ENCODE measurements at regions not wholly inside any gene's neighbourhood (a gene's known extent, or its start where the extent isn't known, plus 50 kb on each side); places are given as distances from the start of the nearest gene placed in this dataset.

DNA sequence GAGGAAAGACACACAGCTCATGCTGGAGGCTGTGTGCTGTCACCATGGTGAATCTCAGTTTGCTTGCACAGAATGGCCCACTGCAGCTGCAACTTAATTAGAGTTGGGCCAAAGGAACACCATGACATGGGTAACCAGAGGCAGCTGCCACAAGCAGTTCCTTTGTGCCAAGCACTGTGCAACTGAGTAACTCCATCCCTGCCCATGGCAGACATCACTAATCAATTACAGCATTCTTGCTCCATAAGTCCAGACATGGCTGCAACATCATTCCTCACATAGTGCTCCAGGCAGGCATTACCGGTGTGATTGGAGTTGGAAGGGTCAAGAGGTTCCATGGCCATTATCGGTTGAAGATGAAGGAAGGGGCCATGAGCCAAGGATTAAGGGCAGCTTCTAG lies 207.0 kb downstream of the RBM19 start:
- Mint-ChIP-seq H3K4me3 (ENCODE audit: unreplicated experiment) (no peak overlapping the region), H3K9me3 (ENCODE audit: unreplicated experiment) (peaks cover 2% of the 10 kb centered on the region), H3K4me1 (ENCODE audit: low read depth, unreplicated experiment) (peaks cover 15% of the 10 kb centered on the region), H3K27ac (ENCODE audit: unreplicated experiment) (no peak overlapping the region), H3K27me3 (ENCODE audit: unreplicated experiment) (peaks cover 5% of the 10 kb centered on the region), H3K36me3 (ENCODE audit: unreplicated experiment) (peaks cover 6% of the 10 kb centered on the region)
- no peak for DNase-seq
- TF ChIP-seq, protein P1, sequence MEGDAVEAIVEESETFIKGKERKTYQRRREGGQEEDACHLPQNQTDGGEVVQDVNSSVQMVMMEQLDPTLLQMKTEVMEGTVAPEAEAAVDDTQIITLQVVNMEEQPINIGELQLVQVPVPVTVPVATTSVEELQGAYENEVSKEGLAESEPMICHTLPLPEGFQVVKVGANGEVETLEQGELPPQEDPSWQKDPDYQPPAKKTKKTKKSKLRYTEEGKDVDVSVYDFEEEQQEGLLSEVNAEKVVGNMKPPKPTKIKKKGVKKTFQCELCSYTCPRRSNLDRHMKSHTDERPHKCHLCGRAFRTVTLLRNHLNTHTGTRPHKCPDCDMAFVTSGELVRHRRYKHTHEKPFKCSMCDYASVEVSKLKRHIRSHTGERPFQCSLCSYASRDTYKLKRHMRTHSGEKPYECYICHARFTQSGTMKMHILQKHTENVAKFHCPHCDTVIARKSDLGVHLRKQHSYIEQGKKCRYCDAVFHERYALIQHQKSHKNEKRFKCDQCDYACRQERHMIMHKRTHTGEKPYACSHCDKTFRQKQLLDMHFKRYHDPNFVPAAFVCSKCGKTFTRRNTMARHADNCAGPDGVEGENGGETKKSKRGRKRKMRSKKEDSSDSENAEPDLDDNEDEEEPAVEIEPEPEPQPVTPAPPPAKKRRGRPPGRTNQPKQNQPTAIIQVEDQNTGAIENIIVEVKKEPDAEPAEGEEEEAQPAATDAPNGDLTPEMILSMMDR (IDR thresholded peaks at IDR 0.05; ENCODE audit: partially characterized antibody, unreplicated experiment): no peak

DNA sequence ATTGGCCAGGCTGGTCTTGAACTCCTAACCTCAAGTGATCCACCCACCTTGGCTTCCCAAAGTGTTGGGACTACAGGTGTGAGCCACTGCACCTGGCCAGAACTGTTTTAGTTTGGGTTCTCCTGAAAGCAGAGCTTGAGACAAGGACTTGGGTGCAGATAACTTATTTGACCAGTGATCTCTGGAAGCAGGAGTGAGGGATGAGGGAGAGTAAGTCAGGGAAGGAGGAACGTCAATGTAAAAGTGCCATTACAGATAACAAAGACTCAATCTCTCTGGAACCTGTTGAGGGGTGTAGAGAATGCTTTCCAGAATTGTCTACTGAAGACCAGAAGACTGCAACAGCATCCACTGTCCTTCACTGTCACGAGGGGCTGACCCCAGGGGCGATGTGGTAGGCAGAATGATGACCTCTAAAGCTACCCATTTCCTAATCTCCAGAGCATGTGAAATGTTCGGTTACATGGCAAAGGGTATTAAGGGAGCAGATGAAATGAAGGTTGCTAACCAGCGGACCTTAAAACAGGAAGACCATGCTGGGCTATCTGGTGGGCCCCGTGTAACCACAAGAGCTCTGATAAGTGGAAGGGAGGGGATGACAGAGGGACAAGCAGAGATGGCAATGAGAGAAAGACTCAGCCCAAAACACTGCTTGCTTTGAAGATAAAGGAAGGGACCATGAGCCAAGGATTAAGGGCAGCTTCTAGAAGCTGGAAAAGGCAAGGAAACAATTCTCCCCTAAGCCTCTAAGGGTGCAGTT lies 207.8 kb downstream of the RBM19 start:
- Mint-ChIP-seq H3K9me3 (ENCODE audit: unreplicated experiment) (peaks cover 2% of the 10 kb centered on the region), H3K27ac (ENCODE audit: unreplicated experiment) (no peak overlapping the region), H3K4me3 (ENCODE audit: unreplicated experiment) (no peak overlapping the region), H3K27me3 (ENCODE audit: unreplicated experiment) (peaks cover 5% of the 10 kb centered on the region), H3K4me1 (ENCODE audit: low read depth, unreplicated experiment) (peaks cover 12% of the 10 kb centered on the region), H3K36me3 (ENCODE audit: unreplicated experiment) (peaks cover 6% of the 10 kb centered on the region)
- no peak for DNase-seq
- TF ChIP-seq, protein P1 (IDR thresholded peaks at IDR 0.05; ENCODE audit: partially characterized antibody, unreplicated experiment): no peak

DNA sequence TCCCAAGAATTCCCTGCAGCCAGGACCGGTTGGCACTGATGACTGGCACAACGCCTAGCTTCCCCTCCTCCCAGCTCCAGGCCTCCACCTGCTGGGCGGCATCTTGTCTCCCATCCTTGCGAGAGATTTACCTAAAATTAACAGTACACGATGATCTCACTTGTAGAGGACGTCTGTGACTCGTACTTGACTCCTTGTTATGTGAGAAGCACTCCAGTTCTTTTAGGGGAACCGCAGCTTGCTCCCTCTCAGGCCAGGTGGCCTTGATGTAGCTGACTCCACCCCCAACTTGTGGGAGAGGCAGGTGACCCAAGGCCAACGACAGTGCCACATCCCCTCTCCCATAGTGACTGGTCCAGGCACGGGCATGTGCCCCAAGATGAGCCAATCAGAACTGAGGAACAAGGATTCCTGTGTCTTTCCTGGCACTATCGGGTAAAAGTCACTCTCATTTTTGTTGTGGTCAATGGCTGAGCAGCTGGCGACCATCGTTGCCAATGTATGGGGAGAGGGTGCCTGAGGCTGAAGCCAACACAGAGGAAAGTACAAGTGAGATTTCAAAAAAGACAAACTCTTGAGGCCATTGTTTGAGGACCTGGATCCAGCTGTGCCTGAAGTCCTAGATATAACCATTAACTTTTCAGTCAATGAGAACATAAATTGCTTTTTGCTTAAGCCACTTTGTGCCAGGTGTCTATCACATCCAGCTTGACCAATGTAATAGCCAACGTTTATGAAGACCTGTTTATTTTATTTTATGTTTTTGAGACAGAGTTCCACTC lies 208.7 kb downstream of the RBM19 start:
- no peak for DNase-seq
- Mint-ChIP-seq H3K27me3 (ENCODE audit: unreplicated experiment) (peaks cover 5% of the 10 kb centered on the region), H3K36me3 (ENCODE audit: unreplicated experiment) (peaks cover 6% of the 10 kb centered on the region), H3K4me1 (ENCODE audit: low read depth, unreplicated experiment) (peaks cover 4% of the 10 kb centered on the region), H3K27ac (ENCODE audit: unreplicated experiment) (no peak overlapping the region), H3K4me3 (ENCODE audit: unreplicated experiment) (no peak overlapping the region), H3K9me3 (ENCODE audit: unreplicated experiment) (peaks cover 3% of the 10 kb centered on the region)
- TF ChIP-seq, protein P1 (IDR thresholded peaks at IDR 0.05; ENCODE audit: partially characterized antibody, unreplicated experiment): no peak

DNA sequence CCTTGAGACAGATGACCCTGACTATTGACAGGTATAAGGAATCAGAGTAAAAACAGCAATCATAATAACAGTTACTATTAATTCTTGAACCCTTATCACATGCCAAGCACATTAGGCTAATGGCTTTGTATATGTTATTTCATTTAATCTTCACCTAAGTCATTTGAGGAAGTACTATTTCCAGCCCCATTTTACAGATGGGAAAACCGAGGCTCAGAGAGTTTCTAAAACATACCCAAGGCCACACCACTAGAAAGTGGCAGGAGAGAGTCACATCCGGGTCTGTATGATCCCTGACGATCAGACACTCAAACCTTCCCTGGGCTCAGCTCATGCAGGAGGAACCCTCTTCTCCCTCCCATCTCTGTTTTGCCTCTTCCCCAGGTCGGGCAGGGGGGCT lies 209.5 kb downstream of the RBM19 start:
- no peak for DNase-seq
- TF ChIP-seq, protein P1 (IDR thresholded peaks at IDR 0.05; ENCODE audit: partially characterized antibody, unreplicated experiment): no peak
- Mint-ChIP-seq H3K4me3 (ENCODE audit: unreplicated experiment) (no peak overlapping the region), H3K36me3 (ENCODE audit: unreplicated experiment) (peaks cover 6% of the 10 kb centered on the region), H3K27ac (ENCODE audit: unreplicated experiment) (no peak overlapping the region), H3K9me3 (ENCODE audit: unreplicated experiment) (peaks cover 6% of the 10 kb centered on the region), H3K4me1 (ENCODE audit: low read depth, unreplicated experiment) (no peaks in the 10 kb centered on the region), H3K27me3 (ENCODE audit: unreplicated experiment) (peaks cover 7% of the 10 kb centered on the region)

DNA sequence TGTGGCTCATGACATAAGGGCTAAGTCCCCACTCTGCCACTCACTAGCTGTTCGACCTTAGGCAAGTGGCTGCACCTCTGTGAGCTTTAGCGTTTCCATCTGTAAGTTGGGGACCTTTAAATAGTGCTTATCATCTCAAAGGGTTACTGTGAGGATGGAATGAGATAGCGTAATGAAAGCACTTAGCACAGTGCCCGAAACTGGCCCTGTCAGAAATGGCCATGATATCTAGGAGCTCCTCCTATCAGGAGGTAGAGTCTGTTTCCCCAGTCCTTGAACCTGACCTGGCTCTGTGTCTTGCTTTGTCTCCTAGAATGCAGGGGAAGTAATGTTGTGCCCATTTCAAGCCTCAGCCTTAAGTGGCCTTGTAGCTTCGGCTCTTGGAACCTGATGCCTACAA lies 211.0 kb downstream of the RBM19 start:
- no peak overlapping the region for H3K27ac Mint-ChIP-seq (ENCODE audit: unreplicated experiment)
- H3K36me3 Mint-ChIP-seq (ENCODE audit: unreplicated experiment): peaks cover 6% of the 10 kb centered on the region
- H3K27me3 Mint-ChIP-seq (ENCODE audit: unreplicated experiment): peaks cover 7% of the 10 kb centered on the region
- no peak for DNase-seq
- H3K4me1 Mint-ChIP-seq (ENCODE audit: low read depth, unreplicated experiment): no peaks in the 10 kb centered on the region
- peaks cover 6% of the 10 kb centered on the region for H3K9me3 Mint-ChIP-seq (ENCODE audit: unreplicated experiment)
- no peak overlapping the region for H3K4me3 Mint-ChIP-seq (ENCODE audit: unreplicated experiment)
- TF ChIP-seq, protein P1 (IDR thresholded peaks at IDR 0.05; ENCODE audit: partially characterized antibody, unreplicated experiment): no peak
